ENCODE measurements at regions not wholly inside any gene's neighbourhood (a gene's known extent, or its start where the extent isn't known, plus 50 kb on each side); places are given as distances from the start of the nearest gene placed in this dataset.
A peak's percentile ranks its signal among the peaks of the same experiment; 100 is the strongest.
"Not testable (repeated sequence)": the region's sequence is repeated elsewhere in the genome, so short reads cannot be mapped to it uniquely, and the experiment has no call there.

DNA sequence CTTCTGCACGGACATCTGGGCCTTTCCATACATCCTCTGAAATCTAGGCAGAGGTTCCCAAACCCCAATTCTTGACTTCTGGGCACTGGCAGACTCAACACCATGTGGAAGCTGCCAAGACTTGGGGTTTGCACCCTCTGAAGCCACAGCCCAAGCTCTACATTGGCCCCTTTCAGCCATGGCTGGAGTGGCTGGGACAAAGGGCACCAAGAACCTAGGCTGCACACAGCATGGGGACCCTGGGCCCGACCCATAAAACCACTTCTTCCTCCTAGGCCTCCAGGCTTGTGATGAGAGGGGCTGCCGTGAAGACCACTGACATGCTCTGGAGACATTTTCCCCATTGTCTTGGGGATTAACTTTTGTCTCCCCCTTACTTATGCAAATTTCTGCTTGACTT is 158.0 kb downstream of the GNAI1 start:
- FAIRE-seq; DNase-seq (ENCODE audit: low spot score): not testable (repeated sequence)

DNA sequence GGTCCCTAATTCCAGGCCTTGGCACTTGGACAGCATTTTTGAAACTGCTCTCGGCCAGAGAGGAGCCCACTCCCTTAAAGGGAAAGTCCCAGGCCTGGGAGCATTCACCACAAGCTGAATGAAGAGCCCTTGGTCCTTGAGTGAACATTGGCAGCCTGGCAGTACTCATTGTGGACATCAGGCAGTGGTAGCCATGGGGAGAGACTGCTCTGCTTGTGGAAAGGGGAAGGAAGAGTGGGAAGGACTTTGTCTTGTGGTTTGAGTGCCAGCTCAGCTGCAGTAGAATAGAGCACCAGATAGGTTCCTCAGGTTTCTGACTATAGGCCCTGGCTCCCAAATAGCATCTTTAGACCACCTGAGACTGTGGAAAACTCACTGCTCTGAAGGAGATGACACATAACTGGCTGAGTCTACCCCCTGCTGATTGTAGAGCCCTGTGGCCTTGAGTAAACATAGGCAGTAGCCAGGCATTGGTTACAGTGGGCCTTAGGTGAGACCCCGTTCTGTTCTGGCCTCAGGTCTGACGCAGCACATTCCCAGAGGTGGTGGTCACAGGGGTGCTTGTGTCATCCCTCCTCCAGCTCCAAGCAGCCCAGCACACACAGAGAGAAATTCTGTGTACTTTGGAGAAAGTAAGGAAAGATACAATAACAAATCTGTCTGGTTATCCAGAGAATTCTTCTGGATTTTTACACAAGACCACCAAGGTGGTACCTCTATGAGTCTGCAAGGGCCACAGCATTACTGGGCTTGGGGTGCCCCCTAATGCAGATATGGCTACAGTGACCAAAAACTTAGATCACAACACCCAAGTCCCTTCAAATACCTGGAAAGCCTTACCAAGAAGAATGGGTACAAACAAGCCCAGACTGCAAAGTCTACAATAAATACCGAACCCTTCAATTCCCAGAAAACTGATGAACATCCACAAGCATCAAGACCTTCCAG is 153.8 kb downstream of the GNAI1 start:
- DNase-seq (ENCODE audit: low spot score), result no peak
- peak; percentile 27 for FAIRE-seq

DNA sequence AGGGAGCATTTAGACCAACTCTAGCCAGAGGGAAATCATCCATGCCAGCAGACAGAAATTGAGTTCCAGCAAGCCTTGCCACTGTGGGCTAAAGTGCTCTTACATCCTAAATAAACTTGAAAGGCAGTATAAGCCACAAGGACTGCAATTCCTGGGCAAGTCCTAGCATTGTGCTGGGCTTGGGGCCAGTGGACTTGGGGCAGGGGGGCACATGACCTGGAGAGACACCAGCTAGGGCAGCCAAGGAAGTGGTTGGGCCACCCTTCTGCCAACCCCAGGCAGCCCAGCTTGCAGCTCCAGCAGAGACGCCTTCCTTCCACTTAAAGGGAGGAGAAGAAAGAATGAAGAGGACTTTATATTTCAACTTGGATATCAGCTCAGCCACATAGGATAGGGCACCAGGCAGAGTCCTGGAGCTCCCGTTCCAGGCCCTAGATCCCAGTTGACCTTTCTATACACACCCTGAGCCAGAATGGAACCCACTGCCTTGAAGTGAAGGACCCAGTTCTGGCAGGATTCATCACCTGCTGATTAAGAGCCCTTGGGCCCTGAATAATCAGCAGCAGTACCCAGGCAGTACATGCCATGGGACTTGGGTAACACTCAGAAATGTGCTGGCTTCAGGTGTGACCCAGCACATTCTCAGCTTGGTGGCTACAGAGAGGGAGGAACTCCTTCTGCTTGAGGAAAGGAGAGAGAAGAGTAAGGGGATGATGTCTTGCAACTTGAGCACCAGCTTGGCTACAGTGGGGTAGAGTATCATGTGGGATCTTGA is 153.0 kb downstream of the GNAI1 start:
- DNase-seq (ENCODE audit: low spot score) (no peak), FAIRE-seq (peak; percentile 87)

DNA sequence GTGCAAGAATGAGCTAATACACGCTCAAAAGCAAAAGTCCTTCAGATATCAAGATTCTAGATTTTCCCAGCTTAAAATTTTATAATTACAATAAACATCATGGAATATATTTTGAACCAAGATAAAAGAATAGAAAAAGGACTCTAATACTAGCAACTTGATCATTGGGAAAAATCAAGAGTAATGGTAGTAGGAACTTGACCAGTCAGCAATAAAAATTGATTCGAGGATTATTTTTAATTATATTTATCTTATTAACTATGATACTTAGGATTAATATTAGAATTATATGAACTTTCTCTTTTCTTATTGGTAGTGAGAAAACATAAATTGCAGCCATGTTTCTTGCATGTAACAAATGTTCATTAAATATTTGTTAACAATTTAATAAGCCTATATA is 152.0 kb downstream of the GNAI1 start:
- no peak for FAIRE-seq
- no peak for DNase-seq (ENCODE audit: low spot score)

DNA sequence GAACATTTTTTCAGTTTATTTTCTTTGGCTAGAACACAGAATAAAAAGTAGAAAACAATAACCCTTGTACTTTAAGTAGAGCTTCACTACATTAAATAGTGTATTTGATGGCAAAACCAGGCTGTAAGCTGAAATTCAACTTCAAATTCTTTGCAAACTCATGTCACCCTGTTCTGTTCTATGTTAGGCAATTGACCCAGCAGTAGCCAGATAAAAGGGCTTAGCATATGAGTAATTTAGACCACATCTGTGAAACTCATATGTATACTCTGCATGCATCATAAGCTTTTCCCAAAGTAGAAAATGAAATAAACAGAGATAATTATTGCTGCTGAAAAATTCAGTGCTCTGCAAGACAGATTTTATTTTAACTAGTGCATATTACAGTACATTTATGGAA is 150.2 kb downstream of the GNAI1 start:
- DNase-seq (ENCODE audit: low spot score) (no peak), FAIRE-seq (no peak)

DNA sequence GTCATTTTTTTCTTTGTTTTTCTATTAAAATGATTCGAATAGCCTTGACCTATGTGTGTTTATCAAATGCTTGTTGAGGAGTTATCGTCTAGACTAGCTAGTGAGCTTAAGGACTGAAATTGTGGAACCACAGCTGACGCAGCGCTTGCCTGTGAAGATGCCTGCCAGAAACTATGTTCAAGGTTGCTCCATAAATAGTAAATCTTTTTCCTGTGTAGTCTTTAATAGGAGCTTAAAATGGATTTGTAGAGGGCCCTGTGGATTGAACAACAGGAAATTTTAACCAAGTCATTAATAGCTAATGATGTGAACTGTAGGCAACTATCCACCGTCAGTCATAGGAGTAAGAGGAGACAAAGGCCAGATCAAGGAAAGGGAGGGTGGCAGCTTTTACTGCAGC is 145.1 kb downstream of the GNAI1 start:
- FAIRE-seq (no peak), DNase-seq (ENCODE audit: low spot score) (no peak)

DNA sequence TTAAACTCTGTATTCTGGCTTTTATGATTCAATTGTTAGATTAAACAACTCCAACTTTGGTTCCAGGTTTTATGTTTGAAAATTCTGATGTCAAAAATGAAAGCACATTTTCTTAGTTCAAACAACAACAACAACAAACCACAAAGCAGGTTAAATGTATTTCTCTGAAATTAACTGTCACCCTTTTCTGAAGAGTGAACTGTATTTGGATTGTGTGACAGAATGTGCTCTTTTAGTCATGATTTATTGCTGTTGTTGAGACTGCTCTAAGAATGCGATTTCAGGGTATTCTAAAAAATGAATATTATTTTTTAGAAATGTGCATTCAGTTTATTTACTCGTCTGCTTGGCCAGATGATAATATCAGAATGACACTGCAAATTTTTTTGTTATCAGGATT is 144.1 kb downstream of the GNAI1 start:
- DNase-seq (ENCODE audit: low spot score) (no peak), FAIRE-seq (no peak)

DNA sequence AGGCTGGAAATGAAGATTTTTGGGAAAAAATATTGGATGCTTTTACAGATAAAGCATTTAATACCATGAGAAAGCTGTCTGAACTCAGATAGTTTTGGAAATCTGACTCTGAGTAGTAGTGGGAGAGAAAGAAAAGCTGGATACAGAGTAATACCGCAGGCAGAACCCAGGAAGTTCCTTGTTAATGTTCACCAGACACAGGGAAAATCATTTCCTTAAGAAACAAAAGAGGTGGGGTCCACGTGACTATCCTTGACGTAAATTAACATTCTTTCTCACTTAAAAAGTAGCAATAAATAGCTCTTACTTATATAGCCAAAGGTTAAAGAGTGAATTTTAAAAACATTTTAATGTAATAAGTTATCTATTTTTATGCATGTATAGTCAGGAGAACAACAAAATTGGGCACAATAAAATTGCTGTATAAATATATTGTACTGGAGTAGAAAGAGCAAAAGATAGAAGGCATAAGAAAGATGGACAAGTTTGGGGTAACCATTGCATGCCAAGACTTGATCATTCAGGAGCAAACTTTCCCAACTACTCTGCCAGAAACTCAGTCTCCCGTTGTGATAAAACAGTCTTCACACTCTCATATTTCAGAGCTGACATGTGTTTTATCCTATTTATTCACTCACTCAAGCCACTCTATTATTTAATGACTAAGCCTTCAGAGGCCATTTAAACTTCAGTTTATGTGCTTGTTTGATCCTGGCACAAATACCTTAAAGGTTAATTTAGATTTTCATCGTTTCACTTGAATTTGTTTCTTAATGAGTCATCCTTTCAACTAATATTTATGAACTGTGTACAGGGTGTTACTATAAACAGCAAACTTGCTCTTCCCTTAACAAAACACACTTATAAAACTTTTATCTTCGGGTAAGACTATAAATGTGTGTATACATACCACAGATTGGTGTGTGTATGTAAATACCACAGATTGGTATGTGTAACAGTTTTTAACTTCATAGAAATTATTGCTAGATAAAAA is 143.1 kb downstream of the GNAI1 start:
- FAIRE-seq (peak; percentile 79), DNase-seq (ENCODE audit: low spot score) (peak; percentile 31)
